GM12872 (cell line): ENCODE measurements at regions not wholly inside any gene's neighbourhood (a gene's known extent, or its start where the extent isn't known, plus 50 kb on each side); places are given as distances from the start of the nearest gene placed in this dataset.

ENCODE experiments used
- CTCF ChIP-seq: IDR thresholded peaks from 3 replicates; pipeline ENCODE4 v1.5.1; 2011; ENCODE audit warnings: low read depth, mild to moderate bottlenecking, low read length, moderate library complexity; ENCODE audit not compliant: insufficient read depth

GRCh38 chr16:76612497-76612896 is 335.3 kb downstream of the CNTNAP4 start:
- no peak for TF ChIP-seq CTCF

GRCh38 chr16:76614269-76614668 is 337.1 kb downstream of the CNTNAP4 start:
- no peak for TF ChIP-seq CTCF

- no peak for TF ChIP-seq CTCF
Measured at GRCh38 chr16:76622876-76623275, 345.7 kb downstream of the CNTNAP4 start.

GRCh38 chr16:76634847-76635697 is 357.9 kb downstream of the CNTNAP4 start:
- no peak for TF ChIP-seq CTCF

GRCh38 chr16:76639685-76640289 is 362.6 kb downstream of the CNTNAP4 start:
- TF ChIP-seq CTCF: peak; percentile 57; the same call in 2 of the 3 replicates

GRCh38 chr16:76650582-76650981 is 373.4 kb downstream of the CNTNAP4 start:
- TF ChIP-seq CTCF: no peak

GRCh38 chr16:76653390-76654026 is 376.3 kb downstream of the CNTNAP4 start:
- peak; percentile 71 for TF ChIP-seq CTCF
